NCI-H2107 (cell line): ENCODE measurements at regions not wholly inside any gene's neighbourhood (a gene's known extent, or its start where the extent isn't known, plus 50 kb on each side); places are given as distances from the start of the nearest gene placed in this dataset.
"Not testable (repeated sequence)": the region's sequence is repeated elsewhere in the genome, so short reads cannot be mapped to it uniquely, and the experiment has no call there.

Experiments
- DNase-seq: peaks from one replicate; lab custom pipeline; 2025; lab: John Stamatoyannopoulos, UW

GRCh38 chr12:9411616-9412268, 196.0 kb downstream of the KLRB1 start:
- DNase-seq = not testable (repeated sequence)

GRCh38 chr12:9407425-9407748, 199.2 kb upstream of the PZP start:
- not testable (repeated sequence) for DNase-seq

- DNase-seq = no peak
Observed at GRCh38 chr12:9406564-9407424, 198.6 kb upstream of the PZP start.

GRCh38 chr12:9405886-9406563, 197.8 kb upstream of the PZP start:
- no peak for DNase-seq

GRCh38 chr12:9404469-9405260, 196.5 kb upstream of the PZP start:
- DNase-seq = no peak

- no peak for DNase-seq
Observed at GRCh38 chr12:9404031-9404430, 195.8 kb upstream of the PZP start.

GRCh38 chr12:9402432-9403040, 194.3 kb upstream of the PZP start:
- DNase-seq = not testable (repeated sequence)

- not testable (repeated sequence) for DNase-seq
Observed at GRCh38 chr12:9396367-9396766, 188.2 kb upstream of the PZP start.

GRCh38 chr12:9395220-9395619, 187.0 kb upstream of the PZP start:
- DNase-seq = not testable (repeated sequence)

- DNase-seq = no peak
Observed at GRCh38 chr12:9392842-9393241, 184.6 kb upstream of the PZP start.

- DNase-seq = peak; percentile 29
Observed at GRCh38 chr12:9391815-9392214, 183.6 kb upstream of the PZP start.

GRCh38 chr12:9390761-9391160, 182.6 kb upstream of the PZP start:
- DNase-seq = no peak

GRCh38 chr12:9389796-9390195, 181.6 kb upstream of the PZP start:
- DNase-seq = no peak

- DNase-seq = no peak
Observed at GRCh38 chr12:9388379-9388778, 180.2 kb upstream of the PZP start.

- no peak for DNase-seq
Observed at GRCh38 chr12:9387450-9387849, 179.3 kb upstream of the PZP start.

GRCh38 chr12:9383585-9383984, 175.4 kb upstream of the PZP start:
- DNase-seq = no peak

- DNase-seq = no peak
Observed at GRCh38 chr12:9381619-9382018, 173.4 kb upstream of the PZP start.

- DNase-seq = no peak
Observed at GRCh38 chr12:9380650-9381049, 172.5 kb upstream of the PZP start.

GRCh38 chr12:9379023-9379742, 171.0 kb upstream of the PZP start:
- no peak for DNase-seq

- DNase-seq = peak; percentile 32
Observed at GRCh38 chr12:9378430-9378835, 170.2 kb upstream of the PZP start.

- DNase-seq = no peak
Observed at GRCh38 chr12:9372202-9372601, 164.0 kb upstream of the PZP start.
